NT2/D1 (cell line): ENCODE measurements at regions not wholly inside any gene's neighbourhood (a gene's known extent, or its start where the extent isn't known, plus 50 kb on each side); places are given as distances from the start of the nearest gene placed in this dataset.
A peak's percentile ranks its signal among the peaks of the same experiment; 100 is the strongest.
"Not testable (repeated sequence)": the region's sequence is repeated elsewhere in the genome, so short reads cannot be mapped to it uniquely, and the experiment has no call there.

Experiments used
- DNase-seq: peaks from one replicate; pipeline ENCODE4 v3.0.0-alpha.2; 2011; ENCODE audit warnings: low read depth, low spot score
- H3K27me3 ChIP-seq: 2 replicates; pipeline ENCODE4 v1.6.0; 2011; ENCODE audit warnings: mild to moderate bottlenecking; ENCODE audit not compliant: insufficient read length, insufficient read depth
- H3K36me3 ChIP-seq: 2 replicates; pipeline ENCODE4 v1.6.1; 2011; ENCODE audit warnings: mild to moderate bottlenecking, low read length, mixed read lengths; ENCODE audit not compliant: insufficient read depth, insufficient read length
- H3K4me1 ChIP-seq: 2 replicates; pipeline ENCODE4 v1.5.1; 2011; ENCODE audit not compliant: insufficient read depth, insufficient read length
- H3K4me3 ChIP-seq: 2 replicates; pipeline ENCODE4 v1.5.1; 2011; ENCODE audit warnings: low read depth; ENCODE audit not compliant: insufficient read length
- H3K9ac ChIP-seq: 2 replicates; pipeline ENCODE4 v1.6.0; 2011; ENCODE audit warnings: low read depth; ENCODE audit not compliant: insufficient read length
- H3K9me3 ChIP-seq: 2 replicates; pipeline ENCODE4 v1.5.1; 2011; ENCODE audit warnings: mild to moderate bottlenecking, low read length; ENCODE audit not compliant: insufficient read depth
- SUZ12 ChIP-seq: IDR thresholded peaks from 2 replicates; pipeline ENCODE4 v1.6.1; 2011; ENCODE audit not compliant: insufficient read length, insufficient read depth; ENCODE audit errors: extremely low read depth
- YY1 ChIP-seq: IDR thresholded peaks from 2 replicates; pipeline ENCODE4 v1.6.1; 2011; ENCODE audit not compliant: insufficient read length, insufficient read depth
- ZNF274 ChIP-seq: IDR thresholded peaks from 2 replicates; pipeline ENCODE4 v1.6.1; 2011; ENCODE audit warnings: mild to moderate bottlenecking, low read depth, low read length

GRCh38 chr11:39570526-39570925, 1888.9 kb downstream of the LRRC4C start:
- TF ChIP-seq SUZ12 (no peak), YY1 (no peak), ZNF274 (no peak)
- no peak overlapping the region for H3K4me3 ChIP-seq
- H3K36me3 ChIP-seq, result no peaks in the 10 kb centered on the region
- no peak overlapping the region for H3K9ac ChIP-seq
- no peaks in the 10 kb centered on the region for H3K27me3 ChIP-seq
- H3K4me1 ChIP-seq, result no peaks in the 10 kb centered on the region
- DNase-seq, result no peak
- H3K9me3 ChIP-seq, result peaks cover 5% of the 10 kb centered on the region

GRCh38 chr11:39569789-39570188, 1889.7 kb downstream of the LRRC4C start:
- Histone ChIP-seq H3K9me3 (peaks cover 5% of the 10 kb centered on the region), H3K27me3 (no peaks in the 10 kb centered on the region), H3K4me3 (no peak overlapping the region), H3K4me1 (no peaks in the 10 kb centered on the region), H3K36me3 (no peaks in the 10 kb centered on the region), H3K9ac (no peak overlapping the region)
- TF ChIP-seq ZNF274 (no peak), SUZ12 (no peak), YY1 (no peak)
- DNase-seq, result no peak

GRCh38 chr11:39542460-39542859, 1917.0 kb downstream of the LRRC4C start:
- Histone ChIP-seq H3K9ac (no peak overlapping the region), H3K36me3 (no peaks in the 10 kb centered on the region)
- TF ChIP-seq ZNF274, result no peak
- TF ChIP-seq YY1, result no peak
- no peak for TF ChIP-seq SUZ12

DNA sequence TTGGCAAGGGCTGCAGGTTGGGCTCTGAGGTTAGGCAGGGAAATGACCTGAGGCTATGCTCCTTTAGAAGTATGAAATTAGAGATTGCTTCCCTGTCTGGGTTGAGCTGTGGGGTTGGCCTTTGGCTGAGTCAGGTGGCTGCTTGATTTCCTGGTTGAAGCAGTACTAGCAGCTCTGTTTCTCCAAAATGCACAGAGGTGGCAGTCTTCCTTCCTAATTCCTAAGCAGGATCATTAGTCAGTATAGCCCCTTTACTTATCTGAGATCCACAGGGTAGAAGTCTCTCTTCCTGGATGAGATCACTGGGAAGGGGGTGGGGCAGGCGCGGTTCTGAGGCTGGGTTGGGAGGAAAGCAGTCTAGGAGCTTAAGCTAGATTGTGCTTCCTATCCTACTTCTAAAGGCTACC, 1917.5 kb downstream of the LRRC4C start:
- no peaks in the 10 kb centered on the region for H3K36me3 ChIP-seq
- TF ChIP-seq YY1, result no peak
- no peak for TF ChIP-seq ZNF274
- TF ChIP-seq SUZ12, result no peak
- H3K4me1 ChIP-seq, result no peaks in the 10 kb centered on the region
- H3K27me3 ChIP-seq, result no peaks in the 10 kb centered on the region
- peak; percentile 22 for DNase-seq
- no peak overlapping the region for H3K4me3 ChIP-seq
- H3K9ac ChIP-seq, result no peak overlapping the region
- no peaks in the 10 kb centered on the region for H3K9me3 ChIP-seq

More at GRCh38 chr11:39542460-39542859, 1917.0 kb downstream of the LRRC4C start:
- Histone ChIP-seq H3K4me1 (no peaks in the 10 kb centered on the region), H3K9me3 (no peaks in the 10 kb centered on the region), H3K4me3 (no peak overlapping the region), H3K27me3 (no peaks in the 10 kb centered on the region)
- no peak for DNase-seq

DNA sequence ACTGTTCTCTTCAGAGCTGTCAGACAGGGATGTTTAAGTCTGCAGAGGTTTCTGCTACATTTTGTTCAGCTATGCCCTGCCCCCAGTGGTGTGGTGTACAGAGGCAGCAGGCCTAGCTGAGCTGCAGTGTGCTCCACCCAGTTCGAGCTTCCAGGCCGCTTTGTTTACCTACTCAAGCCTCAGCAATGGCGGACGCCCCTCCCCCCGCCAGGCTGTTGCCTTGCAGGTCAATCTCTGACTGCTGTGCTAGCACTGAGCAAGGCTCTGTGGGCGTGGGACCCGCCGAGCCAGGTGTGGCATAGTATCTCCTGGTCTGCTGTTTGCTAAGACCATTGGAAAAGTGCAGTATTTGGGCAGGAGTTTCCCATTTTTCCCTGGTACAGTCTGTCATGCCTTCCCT, 1923.1 kb downstream of the LRRC4C start:
- H3K9ac ChIP-seq, H3K4me3 ChIP-seq, H3K36me3 ChIP-seq, H3K4me1 ChIP-seq, H3K9me3 ChIP-seq, H3K27me3 ChIP-seq: not testable (repeated sequence)
- TF ChIP-seq YY1, result peak; percentile 58
- DNase-seq, result peak; percentile 15
